ENCODE measurements at regions not wholly inside any gene's neighbourhood (a gene's known extent, or its start where the extent isn't known, plus 50 kb on each side); places are given as distances from the start of the nearest gene placed in this dataset.

DNA sequence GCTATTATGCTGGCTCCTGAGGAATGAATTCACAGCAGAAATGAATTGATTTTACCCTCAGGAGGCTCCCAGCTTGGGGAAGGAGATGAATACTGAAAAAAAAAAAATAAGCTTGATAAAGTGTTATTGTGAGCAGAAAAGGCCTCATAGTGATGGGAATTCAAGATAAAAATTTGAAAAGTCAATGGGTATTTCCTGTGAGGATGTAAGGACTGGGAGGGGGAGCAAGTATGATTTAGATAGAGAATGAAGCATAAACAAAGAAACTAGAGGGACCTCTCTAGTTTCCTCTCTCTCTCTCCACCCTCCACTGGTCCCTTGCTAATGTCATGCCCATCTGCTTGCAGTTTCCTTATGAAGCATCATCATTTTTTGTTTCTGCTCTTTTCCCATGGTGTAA, 439.0 kb upstream of the PLXNA2 start:
- TF ChIP-seq, protein P1, sequence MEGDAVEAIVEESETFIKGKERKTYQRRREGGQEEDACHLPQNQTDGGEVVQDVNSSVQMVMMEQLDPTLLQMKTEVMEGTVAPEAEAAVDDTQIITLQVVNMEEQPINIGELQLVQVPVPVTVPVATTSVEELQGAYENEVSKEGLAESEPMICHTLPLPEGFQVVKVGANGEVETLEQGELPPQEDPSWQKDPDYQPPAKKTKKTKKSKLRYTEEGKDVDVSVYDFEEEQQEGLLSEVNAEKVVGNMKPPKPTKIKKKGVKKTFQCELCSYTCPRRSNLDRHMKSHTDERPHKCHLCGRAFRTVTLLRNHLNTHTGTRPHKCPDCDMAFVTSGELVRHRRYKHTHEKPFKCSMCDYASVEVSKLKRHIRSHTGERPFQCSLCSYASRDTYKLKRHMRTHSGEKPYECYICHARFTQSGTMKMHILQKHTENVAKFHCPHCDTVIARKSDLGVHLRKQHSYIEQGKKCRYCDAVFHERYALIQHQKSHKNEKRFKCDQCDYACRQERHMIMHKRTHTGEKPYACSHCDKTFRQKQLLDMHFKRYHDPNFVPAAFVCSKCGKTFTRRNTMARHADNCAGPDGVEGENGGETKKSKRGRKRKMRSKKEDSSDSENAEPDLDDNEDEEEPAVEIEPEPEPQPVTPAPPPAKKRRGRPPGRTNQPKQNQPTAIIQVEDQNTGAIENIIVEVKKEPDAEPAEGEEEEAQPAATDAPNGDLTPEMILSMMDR (IDR thresholded peaks at IDR 0.05), result no peak
- ATAC-seq (peak in 1 of 8 donors; percentile 49), DNase-seq (no peak)
- intact Hi-C loops (cut with DNase I), result no loop called here
- Histone ChIP-seq H3K4me3 (no peak overlapping the region), H3K4me1 (peaks cover 0 to 22% (median 7%) of the 10 kb centered on the region in 9 donors), H3K27me3 (no peaks in the 10 kb centered on the region), H3K27ac (peak overlapping the region in 4 of 10 donors; percentile 46 to 75 (median 68)), H3K9me3 (no peaks in the 10 kb centered on the region), H3K36me3 (no peaks in the 10 kb centered on the region)

DNA sequence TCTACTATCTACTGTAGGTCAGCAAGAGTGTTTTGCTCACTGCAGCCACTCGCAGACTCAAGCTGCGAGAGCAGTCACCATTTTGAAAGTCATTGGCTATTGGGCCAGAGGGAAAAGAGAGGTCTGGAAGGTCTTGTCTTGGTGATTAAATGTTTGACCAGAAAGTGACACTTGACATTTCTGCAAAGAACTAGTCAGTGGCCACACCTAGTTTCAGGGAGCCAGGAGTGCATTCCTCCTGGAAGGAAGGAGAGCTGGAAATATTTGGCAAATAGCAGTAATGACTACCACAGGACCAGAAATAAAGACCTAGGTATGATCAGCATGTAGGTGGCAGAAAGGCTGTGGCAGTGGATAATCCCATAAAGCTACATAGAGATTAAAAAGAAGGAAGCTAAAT, 440.0 kb upstream of the PLXNA2 start:
- Histone ChIP-seq H3K27me3 (no peaks in the 10 kb centered on the region), H3K36me3 (no peaks in the 10 kb centered on the region), H3K4me1 (peaks cover 0 to 22% (median 7%) of the 10 kb centered on the region in 9 donors), H3K4me3 (no peak overlapping the region), H3K9me3 (no peaks in the 10 kb centered on the region), H3K27ac (no peak overlapping the region)
- intact Hi-C loops (cut with DNase I), result no loop called here
- TF ChIP-seq, protein P1 (IDR thresholded peaks at IDR 0.05), result no peak
- no peak for ATAC-seq
- DNase-seq, result no peak
- WGBS, 2 donors, result 90 to 96% methylated on average over 2 of the region's 2 CpGs

DNA sequence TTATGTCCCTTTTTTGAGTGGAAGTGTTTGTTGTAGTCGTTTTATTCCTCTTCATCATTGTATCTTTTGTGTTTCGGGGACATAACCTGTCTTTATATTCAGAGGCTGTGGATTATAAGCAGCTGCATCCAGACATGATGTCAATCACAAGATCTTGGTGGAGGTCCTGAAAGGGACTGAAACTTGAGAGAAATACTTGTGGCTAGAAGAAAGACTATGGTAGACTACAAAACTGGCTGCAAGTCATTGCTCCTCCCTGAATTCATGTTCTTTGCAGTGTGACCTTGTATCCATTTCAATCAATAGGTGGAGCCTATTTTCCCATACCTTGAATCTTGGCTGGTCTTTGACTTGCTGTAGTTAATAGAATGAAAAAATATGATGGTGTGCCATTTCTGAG, 442.4 kb upstream of the PLXNA2 start:
- H3K4me1 ChIP-seq, result peaks cover 0 to 18% (median 7%) of the 10 kb centered on the region in 9 donors
- no peaks in the 10 kb centered on the region for H3K9me3 ChIP-seq
- TF ChIP-seq, protein P1 (IDR thresholded peaks at IDR 0.05), result no peak
- DNase-seq, result no peak
- WGBS, 2 donors, result 90 to 91% methylated on average over 2 of the region's 2 CpGs
- ATAC-seq, result no peak
- H3K4me3 ChIP-seq, result no peak overlapping the region
- no peaks in the 10 kb centered on the region for H3K36me3 ChIP-seq
- no peaks in the 10 kb centered on the region for H3K27me3 ChIP-seq
- no peak overlapping the region for H3K27ac ChIP-seq
- intact Hi-C loops (cut with DNase I), result no loop called here

DNA sequence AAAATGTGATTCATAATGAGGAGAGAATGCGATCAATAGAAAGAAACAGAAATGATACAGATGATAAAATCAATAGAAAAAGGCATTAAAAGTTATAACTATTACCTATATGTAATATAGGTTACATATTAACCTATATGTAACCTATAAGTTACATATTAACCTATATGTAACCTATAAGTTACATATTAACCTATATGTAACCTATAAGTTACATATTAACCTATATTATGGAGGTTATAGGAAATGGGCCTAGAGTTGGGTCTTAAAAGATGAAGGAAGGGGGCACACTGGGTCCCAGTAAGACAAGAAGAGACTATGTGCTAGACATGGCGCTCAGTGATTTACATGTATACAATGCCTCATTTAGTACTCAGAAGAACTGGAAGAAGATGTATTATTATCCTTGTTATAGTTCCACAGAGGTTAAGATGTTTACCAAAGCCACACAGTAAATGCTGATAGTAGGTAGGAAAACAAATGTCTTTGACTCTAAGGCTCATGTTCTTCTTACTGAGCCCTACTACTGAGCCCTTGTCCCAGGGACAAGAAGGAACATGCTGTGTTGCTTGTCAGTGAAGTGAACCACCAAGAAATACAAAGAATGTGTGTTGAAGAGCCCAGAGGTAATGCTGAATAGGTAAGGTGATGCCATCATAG, 444.6 kb upstream of the PLXNA2 start:
- intact Hi-C loops (cut with DNase I), result no loop called here

More for the DNA sequence above, 444.6 kb upstream of the PLXNA2 start:
- Histone ChIP-seq H3K4me3 (no peak overlapping the region), H3K36me3 (no peaks in the 10 kb centered on the region), H3K27me3 (no peaks in the 10 kb centered on the region), H3K27ac (no peak overlapping the region), H3K9me3 (peaks cover 0 to 17% (median 4%) of the 10 kb centered on the region in 11 donors), H3K4me1 (no peaks in the 10 kb centered on the region)
- 95 to 98% methylated on average over 2 of the region's 2 CpGs for WGBS, 2 donors
- TF ChIP-seq, protein P1 (IDR thresholded peaks at IDR 0.05), result no peak
- ATAC-seq (no peak), DNase-seq (no peak)

Measured in heart right ventricle (tissue), 16 donors.